Stimulated activated naive CD8-positive, alpha-beta T cell treated with anti-CD3 and anti-CD28 coated beads, Interleukin-15, amount 100 ng/mL, for 72 hours (primary cell): ENCODE measurements at regions not wholly inside any gene's neighbourhood (a gene's known extent, or its start where the extent isn't known, plus 50 kb on each side); places are given as distances from the start of the nearest gene placed in this dataset.

ENCODE experiments used
- ATAC-seq: fragments of 150-1000 bp; cut with Tn5 transposase; 2 replicates; pipeline ENCODE4 v1.10.0; 2021; ENCODE audit warnings: mild to moderate bottlenecking, moderate library complexity
- DNase-seq, 2 donors: peaks; one replicate each; pipeline ENCODE4 v3.0.0; 2021 to 2022
- H3K27ac Mint-ChIP-seq, 2 donors: one replicate each; pipeline ENCODE4 v1.8.0; 2022; ENCODE audit warnings: mild to moderate bottlenecking in 2 of 2, mixed read lengths in 2 of 2, moderate library complexity in 2 of 2
- H3K27me3 Mint-ChIP-seq: one replicate; pipeline ENCODE4 v1.8.0; 2022; ENCODE audit warnings: mixed read lengths
- H3K4me1 Mint-ChIP-seq: one replicate; pipeline ENCODE4 v1.8.0; 2022; ENCODE audit warnings: mild to moderate bottlenecking, mixed read lengths
- H3K4me3 Mint-ChIP-seq, 2 donors: one replicate each; pipeline ENCODE4 v1.8.0; 2022; ENCODE audit warnings: mild to moderate bottlenecking in 2 of 2, mixed read lengths in 2 of 2, moderate library complexity in 1 of 2
- H3K9me3 Mint-ChIP-seq, 2 donors: one replicate each; pipeline ENCODE4 v1.8.0; 2022; ENCODE audit warnings: mixed read lengths in 2 of 2

DNA sequence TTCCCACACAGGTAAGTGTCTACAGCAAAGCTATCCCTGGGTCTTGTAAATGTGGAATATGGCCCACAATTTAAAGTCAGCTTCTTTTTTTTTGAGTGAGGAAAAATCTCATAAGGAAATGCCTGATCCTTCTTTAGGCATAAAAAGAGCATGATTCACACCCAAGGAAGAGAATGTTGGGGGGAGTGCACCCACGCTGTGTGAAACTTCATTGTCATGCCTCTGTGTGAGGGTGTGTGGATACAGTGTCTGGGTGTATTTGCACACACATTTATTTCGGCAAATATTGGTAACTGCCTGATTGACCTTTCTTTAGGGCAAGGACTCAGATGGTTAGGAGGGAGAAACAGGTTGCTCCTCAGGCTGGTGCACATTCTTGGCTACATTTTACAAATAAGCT lies 196.8 kb upstream of the STXBP6 start:
- ATAC-seq (no peak), DNase-seq (no peak)
- Mint-ChIP-seq H3K9me3 (peaks cover 0 to 12% of the 10 kb centered on the region in 2 donors), H3K27ac (no peak overlapping the region), H3K27me3 (peaks cover 6% of the 10 kb centered on the region), H3K4me1 (no peaks in the 10 kb centered on the region), H3K4me3 (no peak overlapping the region)

DNA sequence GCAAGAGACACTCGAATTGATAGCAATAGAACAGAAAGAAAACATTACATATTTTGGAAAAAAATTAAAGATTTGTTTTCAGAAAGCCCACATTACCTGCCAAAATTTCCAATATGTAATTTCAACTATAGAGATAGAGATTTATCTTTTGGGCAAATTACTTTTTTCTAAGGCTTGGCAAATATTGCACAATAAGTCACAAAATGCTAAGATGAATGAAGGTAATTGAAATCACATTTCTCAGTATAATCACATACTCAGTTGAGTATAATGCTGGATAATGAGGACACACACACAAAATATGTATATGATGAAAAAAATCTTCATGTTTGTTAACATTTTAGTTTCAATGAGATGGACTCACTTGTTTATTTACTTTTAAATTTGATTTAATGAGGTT lies 189.2 kb upstream of the STXBP6 start:
- Mint-ChIP-seq H3K4me3 (no peak overlapping the region), H3K27ac (no peak overlapping the region), H3K27me3 (no peaks in the 10 kb centered on the region), H3K4me1 (no peaks in the 10 kb centered on the region), H3K9me3 (no peaks in the 10 kb centered on the region)
- DNase-seq (no peak), ATAC-seq (no peak)

DNA sequence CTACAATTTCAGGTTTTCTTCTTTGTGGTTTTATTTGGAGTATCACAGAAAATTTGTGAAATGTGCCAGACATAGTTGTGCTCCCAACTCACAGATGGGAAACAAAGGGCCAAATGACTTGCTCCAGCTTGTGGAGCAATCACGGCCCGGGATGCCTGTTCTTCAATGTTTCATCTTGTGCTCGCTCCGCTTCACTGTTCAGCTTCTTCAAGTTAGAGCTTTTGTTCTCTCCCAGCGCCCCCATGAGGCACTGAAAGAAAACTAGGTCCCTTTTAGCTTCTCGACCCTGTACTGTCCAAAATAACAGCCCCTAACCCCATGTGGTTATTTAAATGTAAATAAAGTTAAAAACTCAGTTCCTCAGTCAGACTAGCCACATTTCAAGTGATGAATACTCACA lies 187.9 kb upstream of the STXBP6 start:
- Mint-ChIP-seq H3K27ac (no peak overlapping the region), H3K4me3 (no peak overlapping the region), H3K4me1 (no peaks in the 10 kb centered on the region), H3K9me3 (no peaks in the 10 kb centered on the region), H3K27me3 (no peaks in the 10 kb centered on the region)
- ATAC-seq (no peak), DNase-seq (no peak)

DNA sequence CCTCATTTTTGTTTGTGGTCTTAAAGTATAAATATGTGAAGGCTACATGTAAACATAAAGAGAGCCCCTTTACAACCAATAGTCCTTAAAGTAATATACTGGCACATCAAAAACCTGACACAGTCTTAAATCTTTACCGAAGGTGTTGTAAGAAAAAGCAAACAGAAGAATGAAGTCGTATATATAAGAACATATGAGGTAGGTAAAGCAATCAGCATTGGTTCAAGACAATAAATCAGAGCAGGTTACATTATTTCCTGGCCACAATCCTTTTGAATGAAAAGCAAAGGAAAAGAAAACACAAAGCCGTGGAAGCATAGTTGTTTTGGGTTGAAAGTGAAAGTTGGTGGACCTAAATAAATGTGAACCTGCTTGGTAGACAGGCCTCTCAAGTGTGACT lies 183.7 kb upstream of the STXBP6 start:
- ATAC-seq (no peak), DNase-seq (no peak)
- no peaks in the 10 kb centered on the region for H3K9me3 Mint-ChIP-seq
- H3K4me1 Mint-ChIP-seq, result no peaks in the 10 kb centered on the region
- H3K27me3 Mint-ChIP-seq, result no peaks in the 10 kb centered on the region
- H3K4me3 Mint-ChIP-seq, result no peak overlapping the region
- no peak overlapping the region for H3K27ac Mint-ChIP-seq

DNA sequence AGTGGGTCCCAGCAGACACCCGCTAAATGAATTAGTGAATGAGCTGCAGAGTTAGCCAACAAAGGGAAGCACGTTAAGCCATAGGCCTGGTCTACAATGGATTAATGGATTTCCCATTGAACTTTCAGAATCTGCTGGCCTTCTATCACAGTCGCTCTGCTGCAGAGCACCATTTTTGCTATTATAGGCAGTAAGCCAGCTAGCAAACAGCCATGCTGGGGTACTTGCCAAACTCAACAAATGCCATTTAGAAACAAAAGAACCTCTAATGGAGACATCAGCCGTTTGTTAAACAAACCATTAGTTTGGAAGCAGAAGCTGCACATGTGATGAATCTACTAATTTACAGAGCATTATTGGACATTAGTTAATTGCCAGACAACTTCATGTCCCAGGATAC lies 181.1 kb upstream of the STXBP6 start:
- Mint-ChIP-seq H3K4me3 (no peak overlapping the region), H3K9me3 (no peaks in the 10 kb centered on the region), H3K27me3 (no peaks in the 10 kb centered on the region), H3K4me1 (no peaks in the 10 kb centered on the region), H3K27ac (no peak overlapping the region)
- DNase-seq (no peak), ATAC-seq (no peak)

DNA sequence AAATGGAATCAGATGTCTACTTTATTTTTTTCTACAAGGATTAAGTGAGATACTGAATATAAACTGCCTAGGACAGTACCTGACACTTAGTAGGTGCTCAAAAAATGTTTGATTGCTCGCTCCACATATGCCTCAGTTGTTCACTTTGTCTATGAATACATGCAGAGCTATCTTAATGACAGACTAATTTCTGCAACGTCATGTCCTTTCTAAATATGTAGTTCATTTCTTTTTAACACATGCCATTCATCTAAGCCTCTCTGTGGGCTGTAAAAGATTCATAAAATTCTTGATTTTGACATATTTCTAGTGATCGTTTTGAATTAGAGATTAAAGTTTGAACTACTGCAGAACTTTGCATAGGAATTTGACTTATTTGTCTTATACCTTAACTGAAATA lies 176.3 kb upstream of the STXBP6 start:
- Mint-ChIP-seq H3K4me3 (no peak overlapping the region), H3K27me3 (no peaks in the 10 kb centered on the region), H3K27ac (no peak overlapping the region), H3K9me3 (no peaks in the 10 kb centered on the region), H3K4me1 (no peaks in the 10 kb centered on the region)
- ATAC-seq, result no peak
- no peak for DNase-seq

DNA sequence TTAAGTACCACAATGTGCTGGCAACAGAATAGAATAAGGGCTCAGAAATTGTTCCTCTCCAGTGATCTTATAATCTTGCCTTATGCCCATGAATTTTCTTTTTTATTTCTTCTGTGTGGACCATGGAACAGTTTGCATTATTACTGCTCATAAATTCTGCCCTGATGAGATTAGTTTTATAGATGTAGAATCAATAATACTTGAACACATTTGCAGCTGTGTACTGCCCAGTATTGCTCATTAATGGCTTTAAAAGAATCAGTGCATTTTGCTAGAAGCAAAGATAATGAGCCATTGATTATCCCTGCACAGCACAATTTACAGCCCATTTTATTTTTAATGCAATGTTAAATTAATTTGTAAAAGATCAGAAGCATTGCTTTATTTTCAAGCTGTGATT lies 172.3 kb upstream of the STXBP6 start:
- Mint-ChIP-seq H3K4me1 (no peaks in the 10 kb centered on the region), H3K4me3 (no peak overlapping the region), H3K9me3 (no peaks in the 10 kb centered on the region), H3K27ac (no peak overlapping the region), H3K27me3 (no peaks in the 10 kb centered on the region)
- DNase-seq, result no peak
- no peak for ATAC-seq

DNA sequence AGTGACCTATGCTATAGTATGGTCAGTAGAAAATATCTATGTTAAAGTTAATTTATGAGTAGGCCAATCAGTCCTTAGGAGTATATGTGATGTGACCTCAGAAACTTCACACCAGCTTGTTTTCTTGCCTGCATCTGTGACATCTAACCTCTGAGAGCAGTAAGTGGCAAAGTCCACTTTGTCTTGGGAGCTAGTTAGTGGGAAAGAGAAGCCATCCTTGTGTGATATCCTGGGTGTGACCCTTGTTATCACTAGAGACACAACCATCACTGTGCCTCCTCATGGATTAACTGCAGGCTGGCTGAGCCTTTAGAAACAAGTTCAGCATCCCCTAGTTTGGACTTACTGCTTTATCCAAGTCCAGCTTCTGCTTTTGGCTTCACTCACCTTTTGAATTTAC lies 170.6 kb upstream of the STXBP6 start:
- Mint-ChIP-seq H3K27ac (no peak overlapping the region), H3K27me3 (no peaks in the 10 kb centered on the region)
- no peak for ATAC-seq

DNA sequence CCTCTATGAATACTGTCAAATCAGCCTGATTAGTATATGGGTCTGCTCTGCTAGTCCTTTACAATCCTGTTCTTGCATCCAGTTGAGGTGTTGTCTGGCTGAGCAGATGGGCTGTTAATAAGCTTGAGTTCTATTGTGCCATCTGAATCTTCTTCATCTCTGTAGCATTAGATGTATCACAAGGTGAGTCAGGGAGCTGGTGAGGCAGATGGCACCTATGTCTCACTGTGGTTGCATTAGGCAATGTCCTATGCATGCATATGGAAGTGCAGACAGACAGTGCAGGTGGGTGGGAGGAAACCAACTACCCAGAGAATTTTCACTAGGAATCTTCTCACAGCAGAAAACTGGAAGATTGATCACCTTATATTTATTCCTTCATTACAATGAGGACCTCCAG lies 165.7 kb upstream of the STXBP6 start:
- no peaks in the 10 kb centered on the region for H3K9me3 Mint-ChIP-seq
- no peaks in the 10 kb centered on the region for H3K27me3 Mint-ChIP-seq
- ATAC-seq (no peak), DNase-seq (no peak)
- no peak overlapping the region for H3K4me3 Mint-ChIP-seq
- H3K27ac Mint-ChIP-seq, result no peak overlapping the region
- no peaks in the 10 kb centered on the region for H3K4me1 Mint-ChIP-seq

More for the DNA sequence above, 170.6 kb upstream of the STXBP6 start:
- Mint-ChIP-seq H3K9me3 (no peaks in the 10 kb centered on the region), H3K4me3 (no peak overlapping the region), H3K4me1 (no peaks in the 10 kb centered on the region)
- DNase-seq, result no peak

DNA sequence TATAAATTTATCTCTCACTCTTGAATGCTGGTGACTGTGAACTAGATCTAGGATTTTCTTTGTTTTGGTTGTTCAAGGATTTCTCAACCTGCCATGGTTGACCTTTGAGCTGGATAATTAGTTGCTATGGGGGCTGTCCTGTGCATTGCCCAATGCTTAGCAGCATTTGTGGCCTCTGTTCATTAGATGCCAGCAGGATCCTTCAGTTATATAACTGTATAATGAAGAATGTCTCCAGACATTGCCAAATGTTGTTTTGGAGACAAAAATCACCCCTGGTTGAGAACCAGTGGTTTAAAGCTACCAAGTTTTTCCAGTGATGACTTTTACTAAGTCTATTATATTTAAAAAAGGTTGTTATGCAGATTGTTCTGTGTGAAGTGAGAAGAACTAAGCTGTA lies 147.9 kb upstream of the STXBP6 start:
- DNase-seq (no peak), ATAC-seq (no peak)
- no peaks in the 10 kb centered on the region for H3K27me3 Mint-ChIP-seq
- H3K4me1 Mint-ChIP-seq, result no peaks in the 10 kb centered on the region
- H3K27ac Mint-ChIP-seq, result no peak overlapping the region
- H3K4me3 Mint-ChIP-seq, result no peak overlapping the region
- H3K9me3 Mint-ChIP-seq, result peaks cover 6 to 8% of the 10 kb centered on the region in 2 donors

DNA sequence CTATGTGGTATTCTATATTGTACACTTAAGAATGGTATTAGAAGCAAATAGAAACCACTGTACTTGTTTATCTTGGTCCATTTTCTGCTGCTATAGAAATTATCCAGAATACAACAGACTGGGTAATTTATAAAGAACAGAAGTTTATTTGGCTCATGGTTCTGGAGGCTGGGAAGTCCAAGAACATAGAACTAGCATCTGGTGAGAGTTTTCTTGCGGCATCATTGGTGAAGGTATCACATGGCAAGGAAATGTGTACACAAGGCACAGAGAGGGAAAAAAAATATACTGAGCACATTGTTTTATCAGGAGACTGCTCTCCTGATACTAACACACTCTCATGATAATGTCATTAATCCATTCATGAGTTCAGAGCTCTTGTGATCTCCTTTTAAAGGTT lies 130.3 kb upstream of the STXBP6 start:
- Mint-ChIP-seq H3K4me1 (no peaks in the 10 kb centered on the region), H3K27me3 (no peaks in the 10 kb centered on the region), H3K27ac (no peak overlapping the region), H3K9me3 (peaks cover 4 to 24% of the 10 kb centered on the region in 2 donors), H3K4me3 (no peak overlapping the region)
- ATAC-seq (no peak), DNase-seq (no peak)

DNA sequence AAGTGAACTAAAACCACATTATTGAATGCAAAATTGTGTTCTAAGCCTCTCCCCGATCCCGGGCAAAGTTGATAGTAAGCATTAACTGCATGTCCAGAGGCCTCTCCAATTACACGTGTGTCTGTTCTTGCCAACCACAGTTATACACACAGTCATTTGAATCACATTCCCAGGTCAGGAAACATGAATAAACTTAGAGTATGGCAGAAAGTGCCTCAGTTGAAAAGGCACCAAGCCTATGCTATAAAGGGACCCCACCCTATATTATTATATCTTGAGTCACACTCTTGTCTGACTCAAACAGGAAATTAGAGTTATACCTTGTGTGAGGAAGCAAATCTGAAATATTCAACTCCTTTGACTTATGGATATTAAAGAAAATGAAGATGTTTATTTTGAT lies 128.3 kb upstream of the STXBP6 start:
- H3K4me1 Mint-ChIP-seq, result no peaks in the 10 kb centered on the region
- ATAC-seq (no peak), DNase-seq (no peak)
- H3K27ac Mint-ChIP-seq, result no peak overlapping the region
- H3K4me3 Mint-ChIP-seq, result no peak overlapping the region
- no peaks in the 10 kb centered on the region for H3K27me3 Mint-ChIP-seq
- peaks cover 4 to 10% of the 10 kb centered on the region in 2 donors for H3K9me3 Mint-ChIP-seq

DNA sequence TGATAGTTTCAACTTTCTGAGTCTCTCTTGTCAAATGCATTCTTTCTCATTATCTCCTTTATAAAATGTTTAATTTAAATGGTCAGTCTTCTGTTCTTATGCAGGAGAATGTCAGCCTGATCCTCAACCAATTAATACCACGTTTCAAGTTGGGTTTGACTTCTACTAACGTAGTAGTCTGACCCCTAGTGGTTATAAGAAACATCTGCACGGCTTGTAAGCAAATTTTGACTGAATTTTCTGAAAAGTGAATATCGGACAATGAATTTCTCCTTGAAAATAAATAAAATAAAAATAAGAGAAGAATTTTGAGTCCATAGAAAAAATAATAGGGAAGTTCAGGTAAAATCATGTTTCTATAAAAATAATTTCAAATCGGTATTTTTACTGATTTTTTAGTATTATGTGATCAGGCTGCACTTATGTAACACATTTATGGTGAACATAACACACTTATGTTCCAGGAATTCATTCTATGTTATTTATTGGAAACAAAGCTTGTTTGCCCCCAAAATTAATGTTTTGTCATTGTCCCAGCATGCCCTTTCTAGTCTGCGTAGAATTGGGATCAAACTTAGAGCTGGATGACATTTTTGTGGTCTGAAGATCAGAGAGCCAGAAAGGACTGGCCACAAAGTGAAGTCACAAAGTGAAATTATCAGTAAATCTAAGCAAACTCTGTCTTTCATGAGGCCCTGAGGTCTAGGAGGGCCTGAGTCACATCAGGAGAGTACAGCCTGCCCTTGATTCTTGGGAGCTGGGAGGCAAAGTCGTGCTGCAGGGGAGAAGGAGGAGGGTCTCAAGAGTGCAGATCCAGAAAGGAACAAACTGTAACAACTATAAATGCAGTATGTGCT lies 101.2 kb upstream of the STXBP6 start:
- Mint-ChIP-seq H3K4me3 (no peak overlapping the region), H3K4me1 (no peaks in the 10 kb centered on the region), H3K9me3 (no peaks in the 10 kb centered on the region), H3K27me3 (no peaks in the 10 kb centered on the region), H3K27ac (no peak overlapping the region)
- ATAC-seq (no peak), DNase-seq (no peak)

DNA sequence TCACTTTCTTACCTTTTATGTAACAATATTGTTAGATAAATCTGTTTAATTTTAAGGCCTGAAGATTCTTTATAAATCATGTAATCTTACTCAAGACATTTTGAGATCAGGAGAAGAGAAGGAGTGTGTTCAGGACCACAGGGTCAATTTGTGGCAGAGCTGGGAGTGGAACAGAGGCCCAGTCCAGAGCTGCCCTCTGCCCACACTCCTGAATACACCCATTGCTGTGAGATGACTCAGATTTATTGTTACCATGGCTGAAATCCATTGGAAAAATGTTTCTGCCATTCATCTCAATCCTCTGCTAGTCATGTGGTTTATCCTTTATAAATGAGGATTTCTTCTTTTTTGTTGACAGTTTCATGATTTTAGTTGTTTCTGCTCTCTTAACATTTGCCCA lies 100.5 kb upstream of the STXBP6 start:
- H3K27ac Mint-ChIP-seq, result no peak overlapping the region
- H3K27me3 Mint-ChIP-seq, result no peaks in the 10 kb centered on the region
- ATAC-seq, result no peak
- no peak overlapping the region for H3K4me3 Mint-ChIP-seq
- no peaks in the 10 kb centered on the region for H3K4me1 Mint-ChIP-seq
- no peaks in the 10 kb centered on the region for H3K9me3 Mint-ChIP-seq
- DNase-seq, result no peak

DNA sequence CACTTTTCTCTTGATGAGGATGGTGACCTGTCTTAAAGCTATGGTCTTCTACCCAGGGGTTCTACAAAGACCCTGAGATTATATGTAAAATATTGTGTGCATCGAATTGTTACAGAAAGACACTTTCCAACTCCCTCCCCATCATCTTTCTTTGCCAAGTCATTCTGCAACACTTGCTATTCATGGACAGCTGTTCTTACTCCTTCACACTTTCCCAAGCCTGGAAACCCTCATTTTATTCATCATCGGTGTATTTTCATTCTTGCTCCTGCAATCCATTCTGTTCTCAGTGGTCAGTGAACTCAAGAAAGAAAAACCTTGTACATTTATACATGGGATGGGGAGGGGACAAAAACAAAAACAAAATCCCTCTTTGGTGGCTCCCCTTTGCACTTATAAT lies 90.5 kb upstream of the STXBP6 start:
- no peak for DNase-seq
- ATAC-seq, result no peak
- H3K9me3 Mint-ChIP-seq, result no peaks in the 10 kb centered on the region
- H3K27ac Mint-ChIP-seq, result no peak overlapping the region
- H3K4me3 Mint-ChIP-seq, result no peak overlapping the region
- H3K4me1 Mint-ChIP-seq, result no peaks in the 10 kb centered on the region
- peaks cover under 1% of the 10 kb centered on the region for H3K27me3 Mint-ChIP-seq

DNA sequence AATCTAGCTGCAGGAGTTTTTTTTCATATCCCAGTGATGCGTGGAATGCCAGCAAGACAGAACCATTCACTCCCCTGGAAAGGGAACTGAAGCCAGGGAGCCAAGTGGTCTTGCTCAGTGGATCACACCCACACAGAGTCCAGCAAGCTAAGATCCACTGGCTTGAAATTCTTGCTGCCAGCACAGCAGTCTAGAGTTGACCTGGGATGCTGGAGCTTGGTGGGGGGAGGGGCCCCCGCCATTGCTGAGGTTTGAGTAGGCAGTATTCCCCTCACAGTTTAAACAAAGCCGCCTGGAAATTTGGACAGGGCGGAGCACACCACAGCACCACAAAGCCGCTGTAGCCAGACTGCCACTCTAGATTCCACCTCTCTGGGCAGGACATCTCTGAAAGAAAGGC lies 86.9 kb upstream of the STXBP6 start:
- H3K27me3 Mint-ChIP-seq, result peaks cover 31% of the 10 kb centered on the region
- peaks cover 6% of the 10 kb centered on the region for H3K4me1 Mint-ChIP-seq
- ATAC-seq, result no peak
- H3K9me3 Mint-ChIP-seq, result no peaks in the 10 kb centered on the region
- H3K27ac Mint-ChIP-seq, result no peak overlapping the region
- no peak overlapping the region for H3K4me3 Mint-ChIP-seq
- DNase-seq, result no peak

DNA sequence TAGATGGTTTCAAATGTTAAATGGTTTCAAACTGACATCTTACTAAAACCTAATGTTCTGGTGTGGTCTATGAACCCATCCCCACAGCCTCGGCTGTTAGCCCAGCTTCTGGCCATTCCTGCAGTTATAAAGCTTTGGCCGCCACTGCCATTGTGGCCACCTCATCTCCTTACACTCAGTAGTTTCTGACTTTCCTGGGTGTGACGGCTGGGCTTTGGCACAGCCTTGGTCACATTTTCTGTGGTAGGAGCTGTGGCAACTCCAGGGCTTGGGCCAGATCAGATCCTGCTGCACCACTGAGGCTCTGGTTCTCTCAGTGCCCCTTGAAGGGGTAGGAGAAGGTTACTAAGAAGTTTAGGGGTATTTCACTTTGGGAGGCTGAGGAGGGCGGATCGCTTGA lies 84.2 kb upstream of the STXBP6 start:
- Mint-ChIP-seq H3K27ac (no peak overlapping the region), H3K4me3 (no peak overlapping the region), H3K27me3 (peaks cover 42% of the 10 kb centered on the region), H3K4me1 (peaks cover 6% of the 10 kb centered on the region), H3K9me3 (no peaks in the 10 kb centered on the region)
- no peak for DNase-seq
- ATAC-seq, result no peak
